Neural progenitor cell (in vitro differentiated cells): ENCODE measurements at regions not wholly inside any gene's neighbourhood (a gene's known extent, or its start where the extent isn't known, plus 50 kb on each side); places are given as distances from the start of the nearest gene placed in this dataset.

Experiments used
- CTCF ChIP-seq: fragments of 200-600 bp; sonication (generic); IDR thresholded peaks from 2 replicates; pipeline ENCODE4 v1.5.1; 2017; ENCODE audit warnings: antibody characterized with exemption, mild to moderate bottlenecking
- EZH2 ChIP-seq: fragments of 200-600 bp; sonication (generic); IDR thresholded peaks from 2 replicates; pipeline ENCODE4 v1.6.1; 2017; ENCODE audit warnings: antibody characterized with exemption, mild to moderate bottlenecking, moderate library complexity
- EZH2phosphoT487 ChIP-seq: fragments of 200-600 bp; sonication (generic); IDR thresholded peaks from 2 replicates; pipeline ENCODE4 v1.6.1; 2017; ENCODE audit warnings: antibody characterized with exemption

- no peak for TF ChIP-seq CTCF
- TF ChIP-seq EZH2, result no peak
- no peak for TF ChIP-seq EZH2phosphoT487
These were observed 95.2 kb downstream of the LARP7 start for GRCh38 chr4:112732142-112732541.
